ENCODE measurements at regions not wholly inside any gene's neighbourhood (a gene's known extent, or its start where the extent isn't known, plus 50 kb on each side); places are given as distances from the start of the nearest gene placed in this dataset.

DNA sequence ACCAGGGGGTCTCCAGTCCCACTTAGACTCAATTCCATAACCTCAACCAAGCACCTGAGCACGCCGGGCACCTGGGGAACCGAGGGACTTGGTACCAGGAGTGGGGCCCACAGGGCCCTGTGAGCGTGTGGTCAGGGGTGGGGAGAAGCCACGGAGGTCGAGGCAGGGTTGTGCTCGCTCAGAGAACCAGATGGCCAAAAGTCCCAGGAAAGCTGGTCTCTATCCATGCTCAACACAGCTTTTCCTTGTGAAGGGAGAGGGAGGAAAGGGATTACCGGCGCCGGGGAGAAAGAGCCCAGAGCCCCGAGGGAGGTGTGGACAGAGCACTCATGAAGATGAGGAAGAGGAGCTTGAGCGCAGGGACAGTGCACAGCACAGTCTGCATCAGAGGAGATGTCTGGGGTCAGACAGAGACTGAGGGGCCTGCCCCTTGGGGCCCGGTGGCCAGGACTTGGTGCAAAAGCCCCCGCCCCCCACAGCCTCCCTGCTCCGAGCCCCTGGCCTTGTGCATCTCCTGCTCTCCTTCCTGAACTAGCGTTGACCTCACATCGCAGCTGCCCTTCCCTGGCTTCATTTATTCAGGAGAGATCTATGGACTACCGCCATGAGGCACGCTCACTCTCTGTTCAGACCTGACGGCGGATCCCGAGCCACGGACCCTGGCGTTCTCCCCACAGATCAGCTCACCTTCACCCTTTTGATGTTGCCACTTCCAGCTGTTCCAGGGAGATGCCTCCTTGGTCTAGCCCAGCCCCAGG lies 355.4 kb upstream of the TNRC6C start:
- no peak for TF ChIP-seq CTCF (IDR thresholded peaks at IDR 0.05)
- TF ChIP-seq GABPB1 (CRISPR knock-in tag; IDR thresholded peaks at IDR 0.05) = no peak
- no peak for TF ChIP-seq NR3C1 (CRISPR knock-in tag; conservative IDR thresholded peaks at IDR 0.05; ENCODE audit: low read depth)
- TF ChIP-seq FOXJ3 (CRISPR knock-in tag; IDR thresholded peaks at IDR 0.05; ENCODE audit: borderline replicate concordance) = no peak
- no peak for TF ChIP-seq ZNF219 (CRISPR knock-in tag; IDR thresholded peaks at IDR 0.05; ENCODE audit: borderline replicate concordance)
- TF ChIP-seq TP53 (CRISPR knock-in tag; IDR thresholded peaks at IDR 0.05) = no peak
- TF ChIP-seq, protein P1, sequence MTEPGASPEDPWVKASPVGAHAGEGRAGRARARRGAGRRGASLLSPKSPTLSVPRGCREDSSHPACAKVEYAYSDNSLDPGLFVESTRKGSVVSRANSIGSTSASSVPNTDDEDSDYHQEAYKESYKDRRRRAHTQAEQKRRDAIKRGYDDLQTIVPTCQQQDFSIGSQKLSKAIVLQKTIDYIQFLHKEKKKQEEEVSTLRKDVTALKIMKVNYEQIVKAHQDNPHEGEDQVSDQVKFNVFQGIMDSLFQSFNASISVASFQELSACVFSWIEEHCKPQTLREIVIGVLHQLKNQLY (CRISPR knock-in tag; IDR thresholded peaks at IDR 0.05) = no peak
- TF ChIP-seq ATF3 (CRISPR knock-in tag; conservative IDR thresholded peaks at IDR 0.05) = no peak
- no peak for TF ChIP-seq MYBL2 (CRISPR knock-in tag; IDR thresholded peaks at IDR 0.05)
- TF ChIP-seq ZNF317 (CRISPR knock-in tag; IDR thresholded peaks at IDR 0.05; ENCODE audit: borderline replicate concordance, low read depth) = no peak
- TF ChIP-seq, protein P2, sequence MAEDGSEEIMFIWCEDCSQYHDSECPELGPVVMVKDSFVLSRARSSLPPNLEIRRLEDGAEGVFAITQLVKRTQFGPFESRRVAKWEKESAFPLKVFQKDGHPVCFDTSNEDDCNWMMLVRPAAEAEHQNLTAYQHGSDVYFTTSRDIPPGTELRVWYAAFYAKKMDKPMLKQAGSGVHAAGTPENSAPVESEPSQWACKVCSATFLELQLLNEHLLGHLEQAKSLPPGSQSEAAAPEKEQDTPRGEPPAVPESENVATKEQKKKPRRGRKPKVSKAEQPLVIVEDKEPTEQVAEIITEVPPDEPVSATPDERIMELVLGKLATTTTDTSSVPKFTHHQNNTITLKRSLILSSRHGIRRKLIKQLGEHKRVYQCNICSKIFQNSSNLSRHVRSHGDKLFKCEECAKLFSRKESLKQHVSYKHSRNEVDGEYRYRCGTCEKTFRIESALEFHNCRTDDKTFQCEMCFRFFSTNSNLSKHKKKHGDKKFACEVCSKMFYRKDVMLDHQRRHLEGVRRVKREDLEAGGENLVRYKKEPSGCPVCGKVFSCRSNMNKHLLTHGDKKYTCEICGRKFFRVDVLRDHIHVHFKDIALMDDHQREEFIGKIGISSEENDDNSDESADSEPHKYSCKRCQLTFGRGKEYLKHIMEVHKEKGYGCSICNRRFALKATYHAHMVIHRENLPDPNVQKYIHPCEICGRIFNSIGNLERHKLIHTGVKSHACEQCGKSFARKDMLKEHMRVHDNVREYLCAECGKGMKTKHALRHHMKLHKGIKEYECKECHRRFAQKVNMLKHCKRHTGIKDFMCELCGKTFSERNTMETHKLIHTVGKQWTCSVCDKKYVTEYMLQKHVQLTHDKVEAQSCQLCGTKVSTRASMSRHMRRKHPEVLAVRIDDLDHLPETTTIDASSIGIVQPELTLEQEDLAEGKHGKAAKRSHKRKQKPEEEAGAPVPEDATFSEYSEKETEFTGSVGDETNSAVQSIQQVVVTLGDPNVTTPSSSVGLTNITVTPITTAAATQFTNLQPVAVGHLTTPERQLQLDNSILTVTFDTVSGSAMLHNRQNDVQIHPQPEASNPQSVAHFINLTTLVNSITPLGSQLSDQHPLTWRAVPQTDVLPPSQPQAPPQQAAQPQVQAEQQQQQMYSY (CRISPR knock-in tag; IDR thresholded peaks at IDR 0.05) = no peak
- no peak for TF ChIP-seq RELA (CRISPR knock-in tag; IDR thresholded peaks at IDR 0.05; ENCODE audit: borderline replicate concordance)

Data from WTC11 (cell line).